Central memory CD4-positive, alpha-beta T cell (primary cell): ENCODE measurements at regions not wholly inside any gene's neighbourhood (a gene's known extent, or its start where the extent isn't known, plus 50 kb on each side); places are given as distances from the start of the nearest gene placed in this dataset.

ENCODE experiments used
- DNase-seq: peaks from one replicate; pipeline ENCODE4 v3.0.0; 2022

GRCh38 chr13:89755729-89756492, 1591.6 kb upstream of the MIR17HG start:
- no peak for DNase-seq

DNA sequence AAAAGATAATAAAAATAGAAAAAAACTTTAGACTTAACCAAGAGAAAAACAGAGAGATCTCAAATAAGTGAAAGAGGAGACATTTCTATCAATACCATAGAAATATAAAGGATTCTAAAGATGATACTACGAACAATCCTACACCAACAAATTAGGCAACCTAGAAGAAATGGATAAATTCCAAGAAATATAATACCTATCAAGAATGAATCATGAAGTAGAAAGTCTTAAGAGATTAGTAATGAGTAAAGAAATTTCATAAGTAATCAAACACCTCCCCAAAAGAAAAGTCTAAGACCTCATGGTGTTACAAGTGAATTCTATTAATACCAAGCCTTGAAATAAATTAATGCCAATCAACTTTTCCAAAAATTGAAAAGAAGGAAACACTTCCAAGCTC, 1584.5 kb upstream of the MIR17HG start:
- DNase-seq: no peak

DNA sequence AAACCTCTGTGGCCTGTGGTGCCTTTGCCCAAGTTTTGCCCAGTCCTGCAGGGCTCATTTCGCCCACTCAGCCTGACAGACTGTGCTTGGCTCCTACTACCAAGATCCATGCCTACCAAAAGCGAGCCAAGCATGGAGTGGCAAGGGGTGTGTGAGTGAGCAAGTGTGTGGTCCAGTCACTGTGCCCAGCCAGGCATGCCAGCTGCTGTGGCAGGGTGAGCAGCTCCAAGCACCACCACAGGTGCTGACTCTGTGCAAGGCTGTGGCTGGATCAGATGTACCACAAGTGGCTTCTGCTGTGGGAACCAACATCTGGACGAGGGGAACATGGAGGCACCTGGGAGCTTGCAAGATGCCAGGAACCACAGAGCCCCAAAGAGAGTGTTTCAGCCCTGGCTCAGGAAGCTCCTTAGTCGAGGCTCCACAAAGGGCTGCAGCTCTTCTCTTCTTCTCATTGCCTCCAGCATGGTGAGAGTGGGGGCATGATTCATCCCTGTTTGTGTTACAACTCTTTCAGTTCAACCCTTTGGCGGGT, 1564.2 kb upstream of the MIR17HG start:
- DNase-seq: no peak

GRCh38 chr13:89784161-89784809, 1563.2 kb upstream of the MIR17HG start:
- DNase-seq: no peak

GRCh38 chr13:89786531-89786930, 1561.0 kb upstream of the MIR17HG start:
- DNase-seq: no peak

GRCh38 chr13:89790696-89791095, 1556.8 kb upstream of the MIR17HG start:
- no peak for DNase-seq

- no peak for DNase-seq
Observed at GRCh38 chr13:89791971-89792630, 1555.4 kb upstream of the MIR17HG start.

GRCh38 chr13:89796196-89796595, 1551.3 kb upstream of the MIR17HG start:
- DNase-seq: no peak

DNA sequence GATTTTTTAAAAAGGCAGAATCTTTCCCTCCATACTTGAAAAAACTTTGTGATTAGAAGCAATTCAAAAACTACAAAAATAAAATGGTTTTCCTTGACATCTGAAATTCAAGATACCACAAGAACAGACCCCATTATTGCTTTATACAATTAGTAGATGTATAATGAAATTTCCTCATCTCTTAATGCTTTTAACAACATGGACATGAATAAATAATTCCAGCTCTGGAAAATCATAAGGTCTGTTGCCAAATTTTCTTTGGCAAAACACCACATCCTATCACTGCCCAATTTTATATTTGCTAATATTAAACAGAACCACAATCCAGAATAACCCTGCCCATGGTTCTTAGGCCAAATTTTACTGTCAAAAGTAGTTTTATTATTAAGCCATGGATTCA, 1543.6 kb upstream of the MIR17HG start:
- DNase-seq: no peak

DNA sequence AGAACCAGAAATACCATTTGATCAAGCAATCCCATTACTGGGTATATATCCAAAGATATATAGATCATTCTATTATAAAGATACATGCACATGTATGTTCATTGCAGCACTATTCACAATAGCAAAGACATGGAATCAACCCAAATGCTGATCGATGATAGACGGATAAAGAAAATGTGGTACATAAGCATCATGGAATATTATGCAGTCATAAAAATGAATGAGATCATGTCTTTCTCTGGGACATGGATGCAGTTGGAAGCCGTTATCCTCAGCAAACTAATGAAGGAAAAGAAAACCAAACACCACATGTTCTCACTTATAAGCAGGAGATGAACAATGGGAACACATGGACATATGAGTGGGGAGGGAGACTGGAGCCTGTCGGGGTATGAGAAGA, 1540.9 kb upstream of the MIR17HG start:
- no peak for DNase-seq

- no peak for DNase-seq
Observed at GRCh38 chr13:89812856-89813255, 1534.6 kb upstream of the MIR17HG start.

DNA sequence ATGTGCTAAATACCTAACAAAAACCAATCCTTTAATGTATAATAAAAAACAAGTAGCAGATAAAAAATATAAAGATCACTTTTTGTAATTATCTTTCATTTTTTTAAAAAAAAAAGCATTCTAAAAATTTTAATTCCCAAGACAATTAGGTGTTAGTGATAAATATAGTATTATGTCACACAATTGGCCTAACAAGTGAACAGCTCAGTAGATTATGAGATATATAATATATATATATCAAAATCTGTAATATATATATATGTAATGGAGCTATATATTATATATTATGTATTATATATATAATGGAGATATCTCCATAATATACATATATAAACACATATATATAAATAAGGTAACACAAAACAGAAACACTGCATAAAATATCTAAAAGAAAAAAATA, 1531.1 kb upstream of the MIR17HG start:
- DNase-seq: no peak

GRCh38 chr13:89822467-89822866, 1525.0 kb upstream of the MIR17HG start:
- DNase-seq: no peak

GRCh38 chr13:89827552-89827951, 1519.9 kb upstream of the MIR17HG start:
- DNase-seq: no peak

GRCh38 chr13:89828506-89828905, 1519.0 kb upstream of the MIR17HG start:
- DNase-seq: no peak

DNA sequence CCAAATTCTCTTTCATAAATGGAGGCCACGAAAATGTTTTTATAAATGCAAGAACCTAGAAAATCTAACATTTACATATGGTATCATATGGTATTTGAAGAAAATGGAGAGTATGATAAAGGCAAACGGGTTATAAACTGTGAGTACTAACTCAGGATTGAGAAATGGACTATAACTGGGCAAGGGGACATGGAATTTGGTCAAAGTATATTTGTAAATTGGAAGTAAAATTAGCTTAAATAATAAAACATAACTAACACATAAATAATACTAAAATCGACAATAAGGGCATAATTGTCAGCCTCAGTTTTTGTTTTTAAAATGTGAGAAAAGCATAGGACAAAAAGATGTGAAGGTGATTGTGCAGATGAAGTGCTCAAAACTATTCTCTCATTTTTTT, 1516.3 kb upstream of the MIR17HG start:
- DNase-seq: no peak

- no peak for DNase-seq
Observed at GRCh38 chr13:89832827-89833226, 1514.7 kb upstream of the MIR17HG start.

DNA sequence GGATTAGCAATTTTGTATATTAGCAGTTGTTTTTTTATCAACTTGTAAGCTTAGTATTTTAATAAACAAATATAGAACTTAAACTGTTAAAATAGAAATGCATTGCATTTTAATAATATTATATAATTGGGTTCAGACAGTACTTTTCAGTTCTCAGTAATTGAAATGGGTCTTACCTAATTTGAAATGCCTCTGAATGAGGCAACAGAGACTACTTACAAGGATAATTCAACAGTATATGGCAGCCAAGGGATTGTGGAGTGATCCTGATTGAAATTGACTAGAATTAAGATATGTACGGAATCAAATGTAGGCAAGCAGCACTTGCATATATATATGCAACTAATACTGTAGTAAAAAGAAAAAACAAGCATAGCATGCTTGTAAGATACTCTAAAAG, 1503.9 kb upstream of the MIR17HG start:
- DNase-seq: no peak

DNA sequence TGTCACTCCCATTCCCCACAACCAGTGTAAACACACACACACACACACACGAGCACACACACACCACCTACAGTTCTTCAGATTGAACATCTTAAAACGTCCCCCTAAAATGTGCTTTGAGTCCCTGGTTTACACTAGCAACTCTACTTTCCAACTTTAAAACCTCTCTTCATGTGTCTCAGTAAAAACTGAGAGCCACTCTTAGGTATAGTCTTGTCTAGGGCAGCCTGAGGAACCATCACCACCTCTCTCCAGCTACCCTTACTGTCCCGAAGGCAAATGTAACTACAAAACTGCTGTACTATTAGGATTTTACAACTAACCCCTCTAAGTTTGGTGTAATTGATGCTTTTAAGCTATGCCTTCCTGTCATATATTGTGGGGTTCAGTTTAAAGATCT, 1501.6 kb upstream of the MIR17HG start:
- no peak for DNase-seq

DNA sequence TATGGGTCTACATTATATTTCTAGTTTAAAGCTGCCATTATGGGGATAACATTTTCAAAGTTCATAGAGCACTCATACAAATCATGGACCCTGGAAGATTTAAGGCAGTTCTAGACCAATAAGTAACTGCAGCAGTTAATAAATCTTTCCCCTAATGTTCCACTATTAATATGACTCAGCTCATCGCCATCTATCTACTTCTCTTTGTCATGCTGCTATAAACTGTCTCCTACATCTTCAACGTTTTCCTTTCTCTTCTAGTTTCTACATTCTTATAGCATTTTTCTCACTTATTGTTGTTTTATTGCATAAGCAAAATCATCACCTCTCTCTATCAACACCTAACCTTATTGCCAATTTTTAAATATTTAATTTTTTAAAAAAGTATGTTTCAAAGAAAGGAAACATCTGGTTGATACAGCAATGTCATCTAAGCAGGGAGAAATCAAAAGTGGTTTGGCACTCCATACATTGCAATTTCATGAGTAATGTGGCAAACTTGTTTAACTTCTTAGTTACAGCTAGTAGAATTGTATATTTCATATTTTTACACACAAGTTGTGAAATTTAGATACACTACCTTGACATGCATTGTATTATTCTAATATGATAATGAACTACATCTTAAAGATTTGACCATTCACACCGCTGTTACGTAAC, 1500.4 kb upstream of the MIR17HG start:
- no peak for DNase-seq

DNA sequence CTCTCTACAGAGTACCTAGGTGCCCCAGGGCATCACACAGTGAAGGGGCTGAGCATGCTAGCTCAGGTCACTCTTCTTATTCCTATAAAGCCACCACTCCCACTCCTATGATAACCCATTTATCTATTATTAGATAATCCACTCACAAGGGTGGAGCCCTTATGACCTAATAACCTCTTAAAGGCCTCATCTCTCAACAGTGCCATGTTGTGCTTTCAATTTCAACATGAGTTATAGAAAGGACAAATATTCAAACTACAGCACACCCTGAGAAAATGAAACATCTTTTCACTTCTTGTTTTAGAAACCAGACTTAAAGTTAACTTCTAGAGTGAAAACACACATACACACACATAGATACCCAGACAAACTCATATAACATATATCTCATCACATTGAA, 1494.9 kb upstream of the MIR17HG start:
- no peak for DNase-seq

- DNase-seq: no peak
Observed at GRCh38 chr13:89856512-89856911, 1491.0 kb upstream of the MIR17HG start.

DNA sequence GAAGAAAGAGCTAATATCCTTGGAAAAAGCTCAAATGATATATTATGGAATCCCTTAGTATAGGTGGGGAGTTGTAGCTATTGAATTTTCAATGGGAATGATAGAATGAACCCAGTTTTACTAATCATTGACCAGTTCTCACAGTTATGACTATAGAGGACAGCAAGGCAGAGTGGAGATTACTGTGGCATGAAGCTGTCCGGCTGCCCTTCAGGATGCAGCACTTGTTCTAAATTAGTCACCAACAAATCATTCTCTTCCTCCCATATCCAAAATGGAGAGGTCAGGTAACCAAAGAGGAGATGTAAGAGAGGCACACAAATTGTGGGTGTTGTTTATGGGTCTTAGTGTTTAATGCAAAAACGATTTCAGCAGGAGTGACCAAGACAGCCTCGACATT, 1490.0 kb upstream of the MIR17HG start:
- DNase-seq: no peak
